Duodenal mucosa (tissue), 2 donors: ENCODE measurements at regions not wholly inside any gene's neighbourhood (a gene's known extent, or its start where the extent isn't known, plus 50 kb on each side); places are given as distances from the start of the nearest gene placed in this dataset.
"Not testable (repeated sequence)": the region's sequence is repeated elsewhere in the genome, so short reads cannot be mapped to it uniquely, and the experiment has no call there.

Experiments used
- H3K27ac ChIP-seq: one replicate; pipeline ENCODE4 v1.7.0; 2013; ENCODE audit warnings: low read depth, low read length
- H3K27me3 ChIP-seq, 2 donors: one replicate each; pipeline ENCODE4 v1.7.0; 2013; ENCODE audit warnings: low read length in 2 of 2, control low read depth in 1 of 2; ENCODE audit not compliant: insufficient read depth in 2 of 2, control insufficient read depth in 1 of 2
- H3K36me3 ChIP-seq, 2 donors: one replicate each; pipeline ENCODE4 v1.7.0; 2013; ENCODE audit warnings: low read length in 2 of 2, control low read depth in 1 of 2; ENCODE audit not compliant: insufficient read depth in 2 of 2, control insufficient read depth in 1 of 2
- H3K4me1 ChIP-seq, 2 donors: one replicate each; pipeline ENCODE4 v1.7.0; 2013; ENCODE audit warnings: low read length in 2 of 2, control low read depth in 1 of 2; ENCODE audit not compliant: insufficient read depth in 2 of 2, control insufficient read depth in 1 of 2
- H3K4me3 ChIP-seq, 2 donors: one replicate each; pipeline ENCODE4 v1.7.0; 2013; ENCODE audit warnings: low read length in 2 of 2, low read depth in 1 of 2
- H3K9ac ChIP-seq, 2 donors: one replicate each; pipeline ENCODE4 v1.7.0; 2013; ENCODE audit warnings: low read length in 2 of 2, low read depth in 1 of 2
- H3K9me3 ChIP-seq, 2 donors: one replicate each; pipeline ENCODE4 v1.7.0; 2013; ENCODE audit warnings: low read length in 2 of 2, control low read depth in 1 of 2; ENCODE audit not compliant: control insufficient read depth in 1 of 2

DNA sequence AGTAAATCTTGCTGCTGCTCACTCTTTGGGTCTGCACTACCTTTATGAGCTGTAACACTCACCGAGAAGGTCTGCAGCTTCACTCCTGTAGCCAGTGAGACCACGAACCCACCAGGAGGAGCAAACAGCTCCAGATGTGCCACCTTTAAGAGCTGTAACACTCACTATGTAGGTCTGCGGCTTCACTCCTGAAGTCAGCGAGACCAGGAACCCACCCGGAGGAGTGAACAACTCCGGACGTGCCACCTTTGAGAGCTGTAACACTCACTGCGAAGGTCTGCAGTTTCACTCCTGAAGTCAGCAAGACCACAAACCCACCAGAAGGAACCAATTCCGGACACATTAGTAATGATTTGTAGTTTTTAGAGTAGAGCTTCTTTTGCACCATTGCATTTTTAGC, 481.9 kb downstream of the PCDH7 start:
- peaks cover 10% of the 10 kb centered on the region in 2 donors for H3K9me3 ChIP-seq
- H3K4me3 ChIP-seq, H3K36me3 ChIP-seq, H3K9ac ChIP-seq, H3K27ac ChIP-seq, H3K27me3 ChIP-seq, H3K4me1 ChIP-seq: not testable (repeated sequence)

DNA sequence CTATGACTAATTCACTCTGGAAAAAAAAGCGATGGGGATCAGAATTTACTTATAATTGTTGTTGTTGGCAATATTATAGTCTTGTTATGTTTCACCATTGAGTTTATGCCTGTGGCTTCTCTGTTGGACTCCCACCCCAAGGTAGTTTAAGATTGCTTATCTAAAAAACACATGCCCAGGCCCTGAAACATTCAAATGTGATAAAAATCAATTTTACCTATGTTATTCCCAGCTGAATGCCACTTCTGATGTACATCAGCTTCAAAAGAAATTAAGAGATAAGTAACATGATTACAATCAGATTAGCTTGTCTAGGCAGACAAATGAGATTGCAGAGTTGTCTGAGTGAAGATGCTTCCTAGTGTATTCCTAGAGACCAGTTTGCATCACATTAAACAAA, 484.7 kb downstream of the PCDH7 start:
- H3K9ac ChIP-seq, result no peak overlapping the region
- H3K9me3 ChIP-seq, result peaks cover 0 to under 1% of the 10 kb centered on the region in 2 donors
- H3K27ac ChIP-seq, result no peak overlapping the region
- no peaks in the 10 kb centered on the region for H3K4me1 ChIP-seq
- no peaks in the 10 kb centered on the region for H3K27me3 ChIP-seq
- no peak overlapping the region for H3K4me3 ChIP-seq
- no peaks in the 10 kb centered on the region for H3K36me3 ChIP-seq

DNA sequence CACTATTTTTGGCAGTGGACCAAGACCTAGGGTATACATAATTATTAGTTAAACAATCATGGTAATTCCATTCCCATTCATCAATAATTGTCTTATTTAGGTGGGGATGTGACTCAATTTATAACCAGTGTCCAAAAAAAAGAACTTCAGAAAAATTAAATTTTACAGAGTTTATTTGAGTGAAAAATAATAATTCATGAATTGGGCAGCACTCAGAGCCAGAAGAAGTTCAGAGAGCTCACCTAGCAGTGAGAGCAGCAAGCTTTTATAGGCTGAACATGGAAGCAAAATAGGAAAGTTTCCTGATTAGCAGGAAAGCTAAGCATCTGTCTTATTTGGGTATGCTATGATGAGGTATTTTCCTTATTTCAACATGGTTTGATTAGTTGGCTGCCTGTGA, 500.8 kb downstream of the PCDH7 start:
- H3K27ac ChIP-seq, result no peak overlapping the region
- no peaks in the 10 kb centered on the region for H3K27me3 ChIP-seq
- no peaks in the 10 kb centered on the region for H3K4me1 ChIP-seq
- no peaks in the 10 kb centered on the region for H3K9me3 ChIP-seq
- no peak overlapping the region for H3K4me3 ChIP-seq
- no peaks in the 10 kb centered on the region for H3K36me3 ChIP-seq
- H3K9ac ChIP-seq, result no peak overlapping the region

DNA sequence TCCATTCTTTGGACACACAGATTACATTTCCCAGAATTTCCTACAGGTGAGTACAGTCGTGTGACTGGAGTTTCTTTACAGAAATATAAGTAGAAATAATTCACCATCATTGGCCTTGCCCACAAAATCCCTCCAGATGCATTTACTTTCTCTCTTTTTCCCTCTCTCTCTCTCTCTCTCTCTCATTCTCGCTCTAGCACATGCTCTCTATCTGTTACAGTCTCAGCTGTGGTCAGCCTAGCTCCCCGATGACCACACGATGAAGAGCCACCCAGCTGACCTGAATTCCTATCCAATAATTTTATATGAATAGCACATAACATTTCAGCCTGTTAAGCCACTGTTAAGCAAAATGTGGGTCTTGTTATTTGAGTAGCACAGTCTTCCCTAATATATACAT, 507.9 kb downstream of the PCDH7 start:
- Histone ChIP-seq H3K9ac (no peak overlapping the region), H3K4me1 (no peaks in the 10 kb centered on the region), H3K36me3 (no peaks in the 10 kb centered on the region), H3K4me3 (no peak overlapping the region), H3K27ac (no peak overlapping the region), H3K9me3 (no peaks in the 10 kb centered on the region), H3K27me3 (no peaks in the 10 kb centered on the region)

GRCh38 chr4:31230594-31230993, 510.4 kb downstream of the PCDH7 start:
- H3K9ac ChIP-seq, result no peak overlapping the region
- no peak overlapping the region for H3K4me3 ChIP-seq
- H3K36me3 ChIP-seq, result no peaks in the 10 kb centered on the region
- H3K27me3 ChIP-seq, result no peaks in the 10 kb centered on the region
- peaks cover 0 to 4% of the 10 kb centered on the region in 2 donors for H3K4me1 ChIP-seq
- H3K9me3 ChIP-seq, result no peaks in the 10 kb centered on the region
- H3K27ac ChIP-seq, result no peak overlapping the region

DNA sequence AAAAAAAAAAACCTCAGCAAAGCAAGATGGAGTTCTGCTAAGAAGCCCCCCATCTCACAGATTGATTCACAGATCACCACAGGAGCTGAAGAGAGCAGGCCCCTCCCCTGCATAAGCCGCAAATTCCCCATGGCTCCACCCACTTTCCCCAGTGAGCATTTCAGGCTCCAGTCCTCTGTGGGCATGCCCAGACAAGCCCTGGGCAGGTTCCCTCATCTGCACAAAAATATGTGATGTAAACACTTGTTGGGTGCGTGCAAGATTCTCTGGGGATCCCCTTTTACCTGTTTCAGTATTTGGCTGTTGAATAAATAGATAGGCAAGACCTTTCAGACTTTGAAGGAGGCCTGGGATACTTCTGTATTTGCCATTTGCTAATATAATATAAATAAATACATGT, 514.3 kb downstream of the PCDH7 start:
- no peaks in the 10 kb centered on the region for H3K36me3 ChIP-seq
- H3K9me3 ChIP-seq, result peaks cover 2 to 8% of the 10 kb centered on the region in 2 donors
- no peak overlapping the region for H3K27ac ChIP-seq
- H3K27me3 ChIP-seq, result no peaks in the 10 kb centered on the region
- peaks cover 0 to 4% of the 10 kb centered on the region in 2 donors for H3K4me1 ChIP-seq
- H3K9ac ChIP-seq, result no peak overlapping the region
- no peak overlapping the region for H3K4me3 ChIP-seq

- Histone ChIP-seq H3K27ac (no peak overlapping the region), H3K4me1 (peaks cover 0 to 4% of the 10 kb centered on the region in 2 donors), H3K4me3 (no peak overlapping the region), H3K36me3 (no peaks in the 10 kb centered on the region), H3K9ac (no peak overlapping the region), H3K9me3 (peaks cover 2 to 8% of the 10 kb centered on the region in 2 donors), H3K27me3 (no peaks in the 10 kb centered on the region)
Observed at GRCh38 chr4:31234901-31235300, 514.7 kb downstream of the PCDH7 start.

DNA sequence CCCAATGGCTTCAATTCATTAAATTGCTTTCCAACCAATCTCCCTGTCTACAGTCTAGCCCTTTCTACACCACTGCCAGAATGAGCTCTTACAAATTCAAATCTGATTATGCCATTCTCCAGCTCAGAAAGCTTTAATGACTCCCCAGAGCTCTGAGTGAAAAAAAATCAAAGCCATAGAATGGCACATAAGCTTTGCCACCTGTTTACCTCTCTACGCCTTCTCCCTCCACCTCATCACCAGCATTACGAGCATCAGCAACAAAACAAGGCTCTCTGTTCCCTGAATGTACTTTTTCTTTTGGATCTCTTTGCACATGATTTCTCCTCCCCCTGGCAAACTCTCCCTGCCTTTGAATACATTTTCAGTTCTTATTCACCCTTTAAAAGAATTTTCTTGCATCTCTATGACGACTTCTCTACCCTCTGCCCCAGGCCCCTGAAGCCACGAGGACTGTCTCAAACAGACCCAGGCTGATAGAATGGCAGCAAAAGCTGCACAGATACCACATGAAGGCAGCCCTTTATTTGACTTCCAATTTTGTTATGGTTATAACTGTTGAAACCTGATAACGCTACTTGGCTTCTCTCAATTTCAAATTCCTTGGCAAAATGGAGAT, 516.0 kb downstream of the PCDH7 start:
- Histone ChIP-seq H3K4me1 (peaks cover 0 to 4% of the 10 kb centered on the region in 2 donors), H3K9ac (no peak overlapping the region), H3K27me3 (no peaks in the 10 kb centered on the region), H3K4me3 (no peak overlapping the region), H3K36me3 (no peaks in the 10 kb centered on the region), H3K27ac (no peak overlapping the region), H3K9me3 (peaks cover 2 to 8% of the 10 kb centered on the region in 2 donors)

DNA sequence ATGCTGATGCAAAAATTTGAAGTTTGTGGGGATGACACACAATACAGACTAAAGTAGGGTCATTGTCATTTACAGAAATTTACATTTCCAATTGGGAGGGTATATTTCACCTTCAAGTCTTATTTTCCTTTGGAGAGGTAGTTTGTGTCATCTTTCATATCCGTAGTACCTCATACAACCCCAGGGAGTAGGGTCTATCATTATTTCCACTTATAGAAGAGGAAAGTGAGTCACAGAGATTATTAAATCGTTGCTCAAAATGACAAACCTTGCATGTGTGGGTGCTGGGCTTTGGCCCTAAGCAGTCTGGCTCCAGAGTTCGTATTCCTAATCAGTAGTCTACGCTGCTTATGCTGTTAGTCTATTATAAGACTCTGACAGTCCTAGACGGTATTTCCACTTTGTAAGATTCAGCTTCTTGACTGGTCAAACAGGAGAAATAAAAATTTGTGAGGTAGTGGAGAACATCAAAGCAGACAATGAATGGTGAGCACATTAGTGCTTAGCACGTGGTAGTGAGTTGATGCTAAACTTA, 516.5 kb downstream of the PCDH7 start:
- no peak overlapping the region for H3K9ac ChIP-seq
- peaks cover 0 to 4% of the 10 kb centered on the region in 2 donors for H3K4me1 ChIP-seq
- no peak overlapping the region for H3K4me3 ChIP-seq
- no peaks in the 10 kb centered on the region for H3K36me3 ChIP-seq
- peaks cover 2 to 8% of the 10 kb centered on the region in 2 donors for H3K9me3 ChIP-seq
- no peaks in the 10 kb centered on the region for H3K27me3 ChIP-seq
- H3K27ac ChIP-seq, result no peak overlapping the region

DNA sequence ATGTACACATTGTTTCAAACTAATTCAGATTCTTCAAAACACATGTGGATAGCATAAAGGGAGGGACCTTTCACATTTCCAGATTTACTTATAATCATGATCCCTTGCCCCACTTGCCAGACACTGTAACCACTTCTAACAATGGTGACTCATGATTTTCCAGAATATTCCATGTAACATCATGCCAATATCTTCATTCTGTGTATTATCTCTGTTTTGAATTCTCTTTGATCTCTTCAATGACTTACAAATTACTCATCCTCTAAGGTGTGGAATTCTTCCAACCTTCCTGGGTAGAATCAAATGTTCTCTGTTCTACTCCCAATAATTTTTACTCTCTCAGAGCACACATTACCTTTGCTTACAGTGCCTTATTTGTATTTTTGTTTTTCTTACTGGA, 517.1 kb downstream of the PCDH7 start:
- H3K4me3 ChIP-seq, result no peak overlapping the region
- no peak overlapping the region for H3K9ac ChIP-seq
- H3K36me3 ChIP-seq, result no peaks in the 10 kb centered on the region
- H3K27me3 ChIP-seq, result no peaks in the 10 kb centered on the region
- peaks cover 2 to 8% of the 10 kb centered on the region in 2 donors for H3K9me3 ChIP-seq
- H3K27ac ChIP-seq, result no peak overlapping the region
- H3K4me1 ChIP-seq, result peaks cover 0 to 4% of the 10 kb centered on the region in 2 donors
